ENCODE measurements at regions not wholly inside any gene's neighbourhood (a gene's known extent, or its start where the extent isn't known, plus 50 kb on each side); places are given as distances from the start of the nearest gene placed in this dataset.

DNA sequence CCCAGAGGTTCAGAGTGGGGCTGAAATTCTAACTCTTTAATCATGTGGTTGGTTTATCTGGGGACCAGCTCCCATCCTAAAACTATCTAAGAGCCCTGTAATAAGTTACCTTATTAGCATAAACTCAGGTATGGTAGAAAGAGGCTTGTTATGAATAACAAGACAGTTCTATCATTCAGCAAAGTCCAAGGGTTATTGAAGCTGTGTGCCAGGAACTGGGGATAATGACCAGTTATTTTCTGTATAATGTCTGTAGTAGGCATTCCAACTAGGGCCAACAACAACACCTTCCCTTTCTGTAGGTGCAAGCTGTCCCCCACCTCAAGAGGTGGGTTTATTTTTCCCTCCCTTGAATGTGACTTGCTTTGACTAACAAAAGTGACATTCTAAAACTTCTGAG, 170.1 kb downstream of the CD83 start:
- TF ChIP-seq EZH2 (IDR thresholded peaks at IDR 0.05; ENCODE audit: insufficient read depth, poor library complexity, severe bottlenecking) = no peak
- no peak for TF ChIP-seq EZH2phosphoT487 (IDR thresholded peaks at IDR 0.05; ENCODE audit: insufficient read depth, low read depth)

All from GM23248 (cell line).